Peyer's patch (tissue), 4 donors: ENCODE measurements at regions not wholly inside any gene's neighbourhood (a gene's known extent, or its start where the extent isn't known, plus 50 kb on each side); places are given as distances from the start of the nearest gene placed in this dataset.

ENCODE experiments used
- DNase-seq, 3 donors: peaks; one replicate each; pipeline ENCODE4 v3.0.0-alpha.2; 2017 to 2019
- H3K27ac ChIP-seq, 4 donors: fragments of 200-600 bp; sonication (generic); one replicate each; pipeline ENCODE4 v1.5.1; 2016 to 2019
- H3K27me3 ChIP-seq, 2 donors: fragments of 200-600 bp; sonication (generic); one replicate each; pipeline ENCODE4 v1.5.1; 2019
- H3K36me3 ChIP-seq, 3 donors: fragments of 200-600 bp; sonication (generic); one replicate each; pipeline ENCODE4 v1.5.1; 2016 to 2019
- H3K4me1 ChIP-seq, 4 donors: fragments of 200-600 bp; sonication (generic); one replicate each; pipeline ENCODE4 v1.5.1; 2016 to 2019
- H3K4me3 ChIP-seq, 4 donors: fragments of 200-600 bp; sonication (generic); 1 replicate in 3 of 4; 2 replicates in 1 of 4; pipeline ENCODE4 v1.5.1; 2016 to 2019; ENCODE audit warnings: mild to moderate bottlenecking in 1 of 4
- H3K9me3 ChIP-seq, 4 donors: fragments of 200-600 bp; sonication (generic); one replicate each; pipeline ENCODE4 v1.5.1; 2016 to 2019; ENCODE audit warnings: mild to moderate bottlenecking in 1 of 4
- CTCF ChIP-seq, 6 experiments: fragments of 450-650 bp in 4 of 6; fragments of 200-600 bp in 2 of 6; sonication (generic) in 1 of 6; IDR thresholded peaks; one replicate each; pipeline ENCODE4 v1.5.1; 2017 to 2019; ENCODE audit warnings: antibody characterized with exemption in 6 of 6, mild to moderate bottlenecking in 3 of 6, moderate library complexity in 1 of 6
- POLR2A ChIP-seq, 2 donors: fragments of 450-650 bp; IDR thresholded peaks; one replicate each; pipeline ENCODE4 v1.5.1; 2017; ENCODE audit warnings: antibody characterized with exemption in 2 of 2, mild to moderate bottlenecking in 2 of 2, moderate library complexity in 2 of 2

GRCh38 chr15:26143221-26143620, 280.1 kb upstream of the ATP10A start:
- H3K36me3 ChIP-seq = no peaks in the 10 kb centered on the region
- TF ChIP-seq POLR2A (IDR thresholded peaks at IDR 0.05) = no peak
- TF ChIP-seq CTCF (IDR thresholded peaks at IDR 0.05) = no peak
- no peaks in the 10 kb centered on the region for H3K9me3 ChIP-seq
- no peaks in the 10 kb centered on the region for H3K27me3 ChIP-seq
- no peak overlapping the region for H3K4me3 ChIP-seq
- no peak for DNase-seq
- no peaks in the 10 kb centered on the region for H3K4me1 ChIP-seq
- no peak overlapping the region for H3K27ac ChIP-seq

- no peak for DNase-seq
- Histone ChIP-seq H3K9me3 (no peaks in the 10 kb centered on the region), H3K36me3 (no peaks in the 10 kb centered on the region), H3K4me3 (no peak overlapping the region), H3K27me3 (no peaks in the 10 kb centered on the region), H3K27ac (no peak overlapping the region), H3K4me1 (no peaks in the 10 kb centered on the region)
- TF ChIP-seq POLR2A (IDR thresholded peaks at IDR 0.05) (no peak), CTCF (IDR thresholded peaks at IDR 0.05) (no peak)
Observed at GRCh38 chr15:26134812-26135211, 271.7 kb upstream of the ATP10A start.

GRCh38 chr15:26134152-26134551, 271.0 kb upstream of the ATP10A start:
- no peaks in the 10 kb centered on the region for H3K4me1 ChIP-seq
- no peaks in the 10 kb centered on the region for H3K9me3 ChIP-seq
- no peaks in the 10 kb centered on the region for H3K36me3 ChIP-seq
- no peak overlapping the region for H3K27ac ChIP-seq
- DNase-seq = no peak
- no peak overlapping the region for H3K4me3 ChIP-seq
- no peak for TF ChIP-seq CTCF (IDR thresholded peaks at IDR 0.05)
- TF ChIP-seq POLR2A (IDR thresholded peaks at IDR 0.05) = no peak
- H3K27me3 ChIP-seq = no peaks in the 10 kb centered on the region

- H3K27me3 ChIP-seq = no peaks in the 10 kb centered on the region
- TF ChIP-seq CTCF (IDR thresholded peaks at IDR 0.05) = no peak
- TF ChIP-seq POLR2A (IDR thresholded peaks at IDR 0.05) = no peak
Observed at GRCh38 chr15:26132811-26133210, 269.7 kb upstream of the ATP10A start.

GRCh38 chr15:26129852-26130251, 266.7 kb upstream of the ATP10A start:
- no peaks in the 10 kb centered on the region for H3K9me3 ChIP-seq
- H3K4me3 ChIP-seq = no peak overlapping the region
- no peaks in the 10 kb centered on the region for H3K36me3 ChIP-seq
- no peak for DNase-seq
- H3K27me3 ChIP-seq = no peaks in the 10 kb centered on the region
- H3K27ac ChIP-seq = no peak overlapping the region
- H3K4me1 ChIP-seq = no peaks in the 10 kb centered on the region
- TF ChIP-seq POLR2A (IDR thresholded peaks at IDR 0.05) (no peak), CTCF (IDR thresholded peaks at IDR 0.05) (no peak)

More at GRCh38 chr15:26132811-26133210, 269.7 kb upstream of the ATP10A start:
- no peak for DNase-seq
- H3K4me1 ChIP-seq = no peaks in the 10 kb centered on the region
- H3K36me3 ChIP-seq = no peaks in the 10 kb centered on the region
- H3K27ac ChIP-seq = no peak overlapping the region
- no peaks in the 10 kb centered on the region for H3K9me3 ChIP-seq
- no peak overlapping the region for H3K4me3 ChIP-seq

GRCh38 chr15:26128611-26129140, 265.5 kb upstream of the ATP10A start:
- no peaks in the 10 kb centered on the region for H3K36me3 ChIP-seq
- no peak overlapping the region for H3K27ac ChIP-seq
- H3K27me3 ChIP-seq = no peaks in the 10 kb centered on the region
- no peak for TF ChIP-seq CTCF (IDR thresholded peaks at IDR 0.05)
- TF ChIP-seq POLR2A (IDR thresholded peaks at IDR 0.05) = no peak
- H3K4me3 ChIP-seq = no peak overlapping the region
- H3K9me3 ChIP-seq = no peaks in the 10 kb centered on the region
- no peaks in the 10 kb centered on the region for H3K4me1 ChIP-seq
- DNase-seq = no peak
